Gastroesophageal sphincter (tissue), 3 donors: ENCODE measurements at regions not wholly inside any gene's neighbourhood (a gene's known extent, or its start where the extent isn't known, plus 50 kb on each side); places are given as distances from the start of the nearest gene placed in this dataset.

ENCODE experiments used
- CTCF ChIP-seq, 4 experiments: fragments of 200-600 bp in 2 of 4; fragments of 450-650 bp in 2 of 4; sonication (generic) in 1 of 4; IDR thresholded peaks; one replicate each; pipeline ENCODE4 v1.5.1; 2017 to 2019; ENCODE audit warnings: antibody characterized with exemption in 4 of 4, mild to moderate bottlenecking in 2 of 4, moderate library complexity in 2 of 4
- EP300 ChIP-seq: sonication (generic); formaldehyde crosslinking; IDR thresholded peaks from one replicate; pipeline ENCODE4 v1.6.1; 2017; ENCODE audit warnings: antibody characterized with exemption, mild to moderate bottlenecking
- POLR2A ChIP-seq, 2 donors: fragments of 450-650 bp; IDR thresholded peaks; one replicate each; pipeline ENCODE4 v1.6.1; 2017; ENCODE audit warnings: antibody characterized with exemption in 2 of 2, mild to moderate bottlenecking in 2 of 2, moderate library complexity in 1 of 2

GRCh38 chr2:204451766-204452165 is 93.5 kb upstream of the PARD3B start:
- TF ChIP-seq EP300 (no peak), CTCF (IDR thresholded peaks at IDR 0.05) (no peak), POLR2A (IDR thresholded peaks at IDR 0.05) (no peak)
